ENCODE measurements at regions not wholly inside any gene's neighbourhood (a gene's known extent, or its start where the extent isn't known, plus 50 kb on each side); places are given as distances from the start of the nearest gene placed in this dataset.

DNA sequence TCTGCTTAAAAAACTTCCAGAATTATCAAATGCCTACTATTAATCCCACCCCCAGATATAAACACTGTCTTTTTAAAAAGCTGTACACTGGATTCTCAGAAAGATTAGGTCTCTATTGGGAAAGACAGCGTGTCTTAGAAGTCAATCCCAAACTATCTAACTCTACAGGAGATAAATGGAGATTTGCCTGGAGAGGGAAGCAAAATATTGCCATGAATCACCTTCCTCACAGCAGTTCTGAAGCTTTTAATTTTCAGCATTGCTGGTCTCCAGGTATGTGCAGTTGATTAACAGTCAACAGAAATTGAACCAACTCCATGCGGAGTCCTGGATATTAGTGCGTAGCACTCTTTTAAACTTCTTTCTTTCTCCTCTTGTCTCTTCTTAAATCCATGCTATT lies 122.2 kb downstream of the DSC3 start:
- no peaks in the 10 kb centered on the region for H3K27me3 ChIP-seq (replicated peaks in 1 of 4; ENCODE audit: control extremely low read depth in 1 of 4, control insufficient read depth in 3 of 4, insufficient read depth in 4 of 4, low read length in 3 of 4)
- Mint-ChIP-seq H3K4me3 (no peak overlapping the region), H3K27me3 (no peaks in the 10 kb centered on the region), H3K27ac (no peak overlapping the region), H3K9me3 (ENCODE audit: insufficient read depth) (peaks cover 6% of the 10 kb centered on the region), H3K4me1 (no peaks in the 10 kb centered on the region)
- H3K27ac ChIP-seq (ENCODE audit: low read length in 2 of 2) = no peak overlapping the region
- H3K79me2 ChIP-seq (ENCODE audit: control insufficient read depth, insufficient read depth, low read length) = no peaks in the 10 kb centered on the region
- CTCF ChIA-PET = no interaction called here
- no peak overlapping the region for H3K4me2 ChIP-seq (replicated peaks; ENCODE audit: low read depth, low read length, poor library complexity, severe bottlenecking)
- intact Hi-C loops (cut with micrococcal nuclease) = no loop called here
- no peak for ATAC-seq (ENCODE audit: low read depth)
- H2AFZ ChIP-seq (ENCODE audit: insufficient read depth, low read depth, low read length, poor library complexity, severe bottlenecking) = no peak overlapping the region
- H4K20me1 ChIP-seq (ENCODE audit: control insufficient read depth, insufficient read depth, low read length, poor library complexity, severe bottlenecking) = no peaks in the 10 kb centered on the region
- no peaks in the 10 kb centered on the region for H3K9me3 ChIP-seq (ENCODE audit: control extremely low read depth in 1 of 3, control insufficient read depth in 2 of 3, insufficient read depth in 1 of 3, low read length in 2 of 3)
- DNase-seq = no peak
- H3K4me3 ChIP-seq (ENCODE audit: control extremely low read depth in 1 of 5, extremely low read depth in 1 of 5, insufficient read depth in 1 of 5, low read depth in 2 of 5, low read length in 4 of 5) = no peak overlapping the region
- no CpG with 5 or more reads among the region's 3 CpGs for WGBS (ENCODE audit: insufficient coverage)
- POLR2A ChIA-PET = no interaction called here
- TF ChIP-seq EZH2 (IDR thresholded peaks at IDR 0.05; ENCODE audit: borderline replicate concordance, insufficient read depth, low read depth, low read length, poor library complexity, severe bottlenecking) = no peak
- TF ChIP-seq, protein P1, sequence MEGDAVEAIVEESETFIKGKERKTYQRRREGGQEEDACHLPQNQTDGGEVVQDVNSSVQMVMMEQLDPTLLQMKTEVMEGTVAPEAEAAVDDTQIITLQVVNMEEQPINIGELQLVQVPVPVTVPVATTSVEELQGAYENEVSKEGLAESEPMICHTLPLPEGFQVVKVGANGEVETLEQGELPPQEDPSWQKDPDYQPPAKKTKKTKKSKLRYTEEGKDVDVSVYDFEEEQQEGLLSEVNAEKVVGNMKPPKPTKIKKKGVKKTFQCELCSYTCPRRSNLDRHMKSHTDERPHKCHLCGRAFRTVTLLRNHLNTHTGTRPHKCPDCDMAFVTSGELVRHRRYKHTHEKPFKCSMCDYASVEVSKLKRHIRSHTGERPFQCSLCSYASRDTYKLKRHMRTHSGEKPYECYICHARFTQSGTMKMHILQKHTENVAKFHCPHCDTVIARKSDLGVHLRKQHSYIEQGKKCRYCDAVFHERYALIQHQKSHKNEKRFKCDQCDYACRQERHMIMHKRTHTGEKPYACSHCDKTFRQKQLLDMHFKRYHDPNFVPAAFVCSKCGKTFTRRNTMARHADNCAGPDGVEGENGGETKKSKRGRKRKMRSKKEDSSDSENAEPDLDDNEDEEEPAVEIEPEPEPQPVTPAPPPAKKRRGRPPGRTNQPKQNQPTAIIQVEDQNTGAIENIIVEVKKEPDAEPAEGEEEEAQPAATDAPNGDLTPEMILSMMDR (IDR thresholded peaks at IDR 0.05) = no peak
- no peak overlapping the region for H3K9ac ChIP-seq (ENCODE audit: low read length)
- no peaks in the 10 kb centered on the region for H3K36me3 ChIP-seq (replicated peaks in 1 of 2; ENCODE audit: control extremely low read depth in 1 of 2, control insufficient read depth in 1 of 2, extremely low read depth in 1 of 2, insufficient read depth in 2 of 2, low read length in 1 of 2)
- H3K4me1 ChIP-seq (ENCODE audit: control insufficient read depth in 2 of 2, insufficient read depth in 2 of 2, low read length in 2 of 2) = no peaks in the 10 kb centered on the region

DNA sequence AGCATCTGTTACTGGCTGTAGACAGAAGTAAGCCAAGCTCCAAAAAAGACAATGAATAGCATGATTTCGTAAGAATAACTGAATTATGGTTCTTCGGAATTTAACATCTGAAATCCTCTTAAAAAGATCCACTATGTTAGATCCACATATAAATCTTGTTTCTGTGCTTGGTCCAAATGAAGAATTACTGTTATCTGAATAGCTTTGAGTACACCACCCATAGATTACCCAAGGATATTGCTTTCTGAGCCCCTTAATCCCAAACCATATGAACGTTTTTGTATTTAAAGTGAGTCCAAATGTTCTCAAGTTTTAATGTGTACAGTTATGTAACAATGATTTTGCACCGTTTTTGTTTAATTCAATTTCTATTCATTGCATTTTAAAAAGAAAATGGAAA lies 124.9 kb downstream of the DSC3 start:
- Mint-ChIP-seq H3K27ac (no peak overlapping the region), H3K9me3 (ENCODE audit: insufficient read depth) (no peaks in the 10 kb centered on the region), H3K27me3 (no peaks in the 10 kb centered on the region), H3K4me1 (no peaks in the 10 kb centered on the region), H3K4me3 (no peak overlapping the region)
- ATAC-seq (ENCODE audit: low read depth) = no peak
- Histone ChIP-seq H3K36me3 (replicated peaks in 1 of 2; ENCODE audit: control extremely low read depth in 1 of 2, control insufficient read depth in 1 of 2, extremely low read depth in 1 of 2, insufficient read depth in 2 of 2, low read length in 1 of 2) (no peaks in the 10 kb centered on the region), H3K4me2 (replicated peaks; ENCODE audit: low read depth, low read length, poor library complexity, severe bottlenecking) (no peak overlapping the region), H3K9me3 (ENCODE audit: control extremely low read depth in 1 of 3, control insufficient read depth in 2 of 3, insufficient read depth in 1 of 3, low read length in 2 of 3) (no peaks in the 10 kb centered on the region), H3K4me3 (ENCODE audit: control extremely low read depth in 1 of 5, extremely low read depth in 1 of 5, insufficient read depth in 1 of 5, low read depth in 2 of 5, low read length in 4 of 5) (no peak overlapping the region), H2AFZ (ENCODE audit: insufficient read depth, low read depth, low read length, poor library complexity, severe bottlenecking) (no peak overlapping the region), H4K20me1 (ENCODE audit: control insufficient read depth, insufficient read depth, low read length, poor library complexity, severe bottlenecking) (no peaks in the 10 kb centered on the region), H3K9ac (ENCODE audit: low read length) (no peak overlapping the region), H3K27me3 (replicated peaks in 1 of 4; ENCODE audit: control extremely low read depth in 1 of 4, control insufficient read depth in 3 of 4, insufficient read depth in 4 of 4, low read length in 3 of 4) (no peaks in the 10 kb centered on the region), H3K4me1 (ENCODE audit: control insufficient read depth in 2 of 2, insufficient read depth in 2 of 2, low read length in 2 of 2) (no peaks in the 10 kb centered on the region), H3K79me2 (ENCODE audit: control insufficient read depth, insufficient read depth, low read length) (no peaks in the 10 kb centered on the region), H3K27ac (ENCODE audit: low read length in 2 of 2) (no peak overlapping the region)
- TF ChIP-seq EZH2 (IDR thresholded peaks at IDR 0.05; ENCODE audit: borderline replicate concordance, insufficient read depth, low read depth, low read length, poor library complexity, severe bottlenecking) = no peak
- TF ChIP-seq, protein P1 (IDR thresholded peaks at IDR 0.05) = no peak
- no CpG with 5 or more reads among the region's 4 CpGs for whole genome bisulfite sequencing (ENCODE audit: insufficient coverage)
- DNase-seq = no peak
- ChIA-PET CTCF (no interaction called here), POLR2A (no interaction called here)
- intact Hi-C loops (cut with micrococcal nuclease) = no loop called here

All from B cell (primary cell).